NCI-H146 treated with DMSO at 0.1 percent for 48 hours (cell line): ENCODE measurements at regions not wholly inside any gene's neighbourhood (a gene's known extent, or its start where the extent isn't known, plus 50 kb on each side); places are given as distances from the start of the nearest gene placed in this dataset.
"Not testable (repeated sequence)": the region's sequence is repeated elsewhere in the genome, so short reads cannot be mapped to it uniquely, and the experiment has no call there.

ENCODE experiments used
- DNase-seq: peaks from one replicate; lab custom pipeline; 2025; ENCODE audit not compliant: unreplicated experiment; lab: John Stamatoyannopoulos, UW

- no peak for DNase-seq
These were observed 52.0 kb upstream of the FYN start for GRCh38 chr6:111925296-111925695.

DNA sequence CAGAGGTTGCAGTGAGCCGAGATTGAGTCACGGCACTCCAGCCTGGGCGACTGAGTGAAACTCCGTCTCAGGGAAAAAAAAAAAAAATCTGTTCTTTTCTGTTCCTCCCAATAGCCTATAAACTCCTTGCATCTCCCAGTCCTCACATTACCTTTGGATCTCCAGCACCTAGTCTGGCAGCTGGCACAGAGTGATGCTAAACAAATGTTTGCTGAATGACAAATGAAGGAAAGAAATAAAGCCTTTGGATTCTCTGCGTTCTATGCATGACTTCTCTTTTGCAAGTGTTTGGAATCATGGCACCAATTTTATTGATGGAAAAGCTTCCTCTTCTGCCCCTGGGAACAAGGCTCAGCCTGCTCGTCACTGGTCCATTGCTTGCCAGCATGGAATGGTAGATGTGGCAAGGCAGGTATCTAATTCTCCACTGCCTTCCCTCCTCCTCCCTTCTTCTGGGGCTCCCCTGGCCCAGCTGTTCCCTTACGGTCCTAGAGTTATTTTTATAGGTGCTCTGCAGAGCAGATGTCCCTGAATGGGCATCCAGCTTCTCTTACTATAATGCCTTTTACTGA, 53.6 kb upstream of the FYN start:
- DNase-seq, result peak; percentile 75

DNA sequence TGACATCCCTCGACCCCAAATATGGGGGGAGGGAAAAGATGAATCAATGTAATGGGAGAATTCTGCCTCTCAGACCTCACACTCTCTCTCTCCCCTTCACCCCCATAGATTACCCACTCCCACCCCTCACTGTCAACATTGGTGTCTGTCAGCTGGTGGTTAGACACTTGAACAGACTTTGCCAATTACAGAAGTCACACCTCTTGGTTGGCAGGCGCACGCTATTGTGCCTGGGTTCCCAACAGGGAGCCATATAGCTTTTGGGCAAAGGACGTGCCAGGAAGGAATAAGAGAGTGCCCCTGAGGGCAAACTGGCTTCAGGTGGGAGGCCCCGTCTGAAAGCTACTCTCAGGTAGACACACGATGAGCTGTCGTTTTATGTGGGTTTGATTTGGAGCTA, 54.1 kb upstream of the FYN start:
- DNase-seq, result peak; percentile 75

DNA sequence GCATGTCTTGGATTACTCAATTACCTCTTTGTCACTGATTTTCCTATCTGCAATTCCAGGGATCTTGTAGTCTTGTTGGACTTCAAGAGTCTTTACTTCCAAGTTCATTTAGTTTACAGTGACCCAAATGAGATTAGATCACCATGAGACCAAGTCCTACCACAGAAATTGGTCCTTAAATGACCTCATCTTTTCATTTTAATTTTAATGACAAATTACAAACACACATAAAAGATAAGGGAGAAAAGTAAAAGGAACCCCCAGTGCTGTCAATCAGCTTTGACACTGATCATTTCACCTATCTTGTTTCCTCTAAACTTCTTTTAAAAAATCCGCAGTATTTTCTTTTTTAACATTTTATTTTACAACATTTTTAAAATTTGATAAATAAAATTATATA, 54.9 kb upstream of the FYN start:
- DNase-seq, result no peak

- DNase-seq, result peak; percentile 42
These were observed 61.4 kb upstream of the FYN start for GRCh38 chr6:111934611-111935010.

- no peak for DNase-seq
These were observed 63.5 kb upstream of the FYN start for GRCh38 chr6:111936718-111937117.

- DNase-seq, result peak; percentile 56
These were observed 65.5 kb upstream of the FYN start for GRCh38 chr6:111938710-111939109.

- DNase-seq, result no peak
These were observed 66.7 kb upstream of the FYN start for GRCh38 chr6:111939902-111940301.

DNA sequence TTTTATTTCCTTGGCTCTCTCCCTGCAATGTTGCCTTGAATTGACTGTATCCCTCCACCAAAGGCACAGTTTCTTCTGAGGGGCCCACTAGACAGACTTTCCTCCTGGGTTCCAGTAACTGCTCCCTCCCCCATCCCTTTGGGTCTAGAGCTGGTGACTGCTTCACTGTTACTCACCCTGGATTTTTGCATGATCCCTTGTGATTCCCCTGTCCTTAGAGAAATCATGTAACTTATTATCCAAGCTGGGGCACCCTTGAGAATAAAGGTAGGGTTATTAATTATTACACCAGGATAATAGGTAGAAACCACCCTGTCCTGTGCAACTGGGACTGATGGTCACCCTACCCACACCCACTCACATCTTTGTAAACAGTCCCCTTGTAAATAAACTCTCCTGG, 67.5 kb upstream of the FYN start:
- DNase-seq, result no peak

- no peak for DNase-seq
These were observed 68.6 kb upstream of the FYN start for GRCh38 chr6:111941686-111942330.

DNA sequence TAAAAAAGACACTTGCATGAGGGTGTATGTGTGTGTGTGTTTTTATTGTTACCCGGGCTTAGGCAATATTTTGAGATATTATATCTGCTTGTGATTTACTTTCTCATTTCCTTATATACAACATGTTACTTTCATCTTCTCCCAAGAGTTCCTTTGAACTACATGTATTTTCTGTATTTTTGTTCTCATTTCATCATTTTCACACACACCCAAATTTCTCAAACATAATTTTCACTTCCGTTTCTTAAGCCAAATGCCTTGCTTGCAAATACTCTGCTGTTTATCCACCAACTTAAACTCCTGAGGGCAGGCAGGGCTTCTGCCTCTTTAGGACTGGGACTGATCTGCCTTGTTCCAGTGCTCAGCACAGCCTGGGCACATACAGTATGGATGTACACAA, 69.3 kb upstream of the FYN start:
- no peak for DNase-seq

DNA sequence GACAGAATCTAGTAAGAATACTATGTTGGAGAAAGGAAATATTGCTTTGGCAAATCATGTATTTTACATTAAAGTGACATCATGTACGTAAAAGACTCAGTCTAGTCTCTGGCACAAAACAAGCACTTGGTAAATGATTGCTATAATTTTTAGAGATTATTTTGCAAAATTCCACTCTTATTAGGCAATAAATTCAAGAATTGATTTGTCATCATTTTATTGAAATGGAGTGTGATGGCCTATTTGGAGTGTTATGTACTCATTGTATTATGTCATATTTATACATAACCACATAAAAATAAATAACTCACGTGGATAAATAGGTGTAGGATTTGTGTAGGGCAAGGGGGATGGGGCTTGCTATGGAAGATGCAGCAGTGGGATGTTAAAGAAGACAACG, 70.0 kb upstream of the FYN start:
- no peak for DNase-seq

DNA sequence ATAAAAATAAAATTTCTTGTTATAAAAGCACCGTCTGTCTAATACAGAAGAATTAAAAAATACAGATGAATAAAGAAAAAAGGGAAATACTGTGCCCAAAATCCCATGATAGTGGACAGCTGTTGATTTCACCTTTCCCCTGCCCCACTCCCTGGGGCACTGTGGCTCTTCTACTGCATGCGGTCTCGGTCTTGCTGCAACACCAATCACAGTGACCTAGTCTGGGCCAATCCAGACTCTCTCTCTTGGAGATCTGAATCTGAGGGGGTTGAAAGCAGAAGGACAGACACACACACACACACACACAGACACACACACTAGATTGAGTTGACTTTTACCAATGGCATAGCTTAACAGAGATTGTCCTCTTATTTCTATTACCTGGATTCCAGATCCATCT, 70.5 kb upstream of the FYN start:
- DNase-seq, result no peak

DNA sequence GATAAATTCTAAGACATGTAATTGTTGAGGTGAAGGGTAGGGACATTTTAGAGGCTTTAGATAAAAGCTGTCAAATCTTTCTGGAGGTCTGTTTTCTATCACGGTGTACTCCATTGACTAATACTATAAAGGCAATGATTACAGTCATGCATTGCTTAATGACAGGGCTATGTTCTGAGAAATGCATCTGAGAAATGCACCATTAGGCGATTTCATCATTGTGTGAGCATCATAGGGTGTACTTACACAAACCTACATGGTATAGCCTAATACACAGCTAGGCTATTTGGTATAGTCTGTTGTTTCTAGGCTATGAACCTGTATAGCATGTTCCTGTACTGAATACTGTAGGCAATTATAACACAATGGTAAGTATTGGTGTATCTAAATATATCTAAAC, 71.3 kb upstream of the FYN start:
- no peak for DNase-seq

DNA sequence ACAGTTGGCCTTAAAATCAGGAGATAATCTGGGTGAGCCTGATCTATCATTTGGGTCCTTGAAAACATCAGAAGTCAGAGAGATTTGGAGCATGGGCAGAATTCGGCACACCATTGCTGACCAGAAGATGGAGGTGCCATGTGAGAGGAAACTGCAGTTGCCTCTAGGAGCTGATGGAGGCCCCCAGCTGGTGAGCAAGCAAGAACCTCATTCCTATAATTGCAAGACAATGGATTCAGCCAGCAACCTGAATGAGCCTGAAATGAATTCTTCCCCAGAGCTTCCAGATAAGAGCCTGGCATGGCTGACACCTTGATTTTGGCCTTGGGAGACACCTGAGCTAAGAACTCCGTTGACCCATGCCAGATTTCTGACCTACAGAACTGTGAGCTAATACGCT, 76.3 kb upstream of the FYN start:
- DNase-seq, result peak; percentile 59

- DNase-seq, result not testable (repeated sequence)
These were observed 76.7 kb upstream of the FYN start for GRCh38 chr6:111949984-111950383.

DNA sequence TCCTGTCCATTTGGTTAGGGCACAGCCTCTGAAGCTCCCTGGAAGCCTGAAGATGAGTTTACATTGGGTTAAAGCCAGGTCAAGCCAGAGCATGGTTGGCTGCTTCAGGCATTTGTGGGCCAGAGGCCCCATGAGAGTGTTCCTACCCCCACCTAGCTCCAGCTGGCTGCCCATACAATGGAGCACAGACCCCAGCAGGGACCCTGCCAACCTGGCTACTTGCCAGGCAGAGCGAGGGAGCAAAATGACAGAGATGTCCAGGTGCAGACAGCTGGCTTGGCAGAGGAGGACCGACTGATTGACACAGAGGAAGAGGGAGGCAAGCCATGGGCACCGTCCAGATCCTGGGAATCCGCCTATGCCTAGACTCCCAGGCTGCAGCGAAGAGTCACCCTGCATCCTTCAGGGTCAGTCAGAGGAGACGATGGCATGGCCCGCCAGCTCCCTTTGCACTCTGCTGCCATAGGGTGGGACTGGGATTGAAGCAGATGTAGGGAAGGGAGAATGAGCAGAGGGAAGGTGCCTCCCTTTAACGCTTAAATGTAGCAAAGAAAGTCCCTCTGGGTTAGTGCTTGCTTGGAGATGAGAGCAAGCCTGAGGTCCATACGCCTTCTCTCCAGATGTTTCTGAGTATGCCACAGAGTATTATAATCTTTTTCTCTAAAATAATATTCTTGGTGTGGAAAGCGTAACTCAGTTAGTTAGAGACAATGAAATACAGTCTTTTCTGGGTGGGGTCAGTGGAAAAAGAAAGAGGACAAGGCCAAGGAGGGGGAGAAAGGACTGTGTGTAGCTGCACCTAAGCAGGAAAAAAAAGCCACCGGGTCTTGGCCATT, 77.6 kb upstream of the FYN start:
- peak; percentile 87 for DNase-seq

DNA sequence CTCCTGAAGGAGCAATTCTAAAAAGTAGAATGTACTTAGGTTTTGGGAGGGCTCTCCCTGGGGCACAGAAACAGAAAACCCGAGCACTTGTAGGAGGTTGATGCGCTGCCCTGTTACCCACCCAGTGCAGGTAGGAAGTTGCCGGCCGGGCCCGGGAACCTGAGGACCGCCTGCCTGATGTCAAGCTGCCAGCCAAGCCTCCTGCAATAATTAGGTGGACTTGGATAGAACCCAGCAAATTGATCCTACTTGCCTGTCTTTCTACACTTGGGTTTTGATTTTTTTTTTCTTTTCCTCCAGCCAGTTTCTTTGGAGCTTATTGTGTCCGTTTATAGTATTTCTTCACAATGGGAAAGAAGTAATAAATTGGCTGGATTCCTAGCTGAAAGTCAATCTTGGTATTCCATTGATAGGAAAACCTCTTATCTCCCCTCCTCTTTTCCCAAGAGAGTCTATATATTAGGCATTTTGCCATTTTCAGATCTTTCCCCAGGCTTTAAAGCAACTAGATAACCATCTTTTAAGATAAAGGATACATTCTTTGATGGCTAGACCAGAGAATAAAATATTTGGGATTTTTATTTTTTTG, 78.3 kb upstream of the FYN start:
- DNase-seq, result no peak

- no peak for DNase-seq
These were observed 79.0 kb upstream of the FYN start for GRCh38 chr6:111952274-111952673.

GRCh38 chr6:111952821-111953540, 79.7 kb upstream of the FYN start:
- DNase-seq, result no peak

GRCh38 chr6:111956098-111956497, 82.8 kb upstream of the FYN start:
- no peak for DNase-seq
